Left ventricle myocardium inferior (tissue), 1 donor: ENCODE measurements at regions not wholly inside any gene's neighbourhood (a gene's known extent, or its start where the extent isn't known, plus 50 kb on each side); places are given as distances from the start of the nearest gene placed in this dataset.

Source experiments
- DNase-seq: peaks from one replicate; pipeline ENCODE4 v3.0.0-alpha.2; 2020
- H3K27ac ChIP-seq: fragments of 200-600 bp; replicated peaks from 2 replicates; pipeline ENCODE4 v1.8.0; 2021
- H3K27me3 ChIP-seq: fragments of 200-600 bp; 2 replicates; pipeline ENCODE4 v1.8.0; 2021; ENCODE audit warnings: low read depth
- H3K36me3 ChIP-seq: fragments of 200-600 bp; 2 replicates; pipeline ENCODE4 v1.8.0; 2021
- H3K4me1 ChIP-seq: fragments of 200-600 bp; 2 replicates; pipeline ENCODE4 v1.8.0; 2021
- H3K4me3 ChIP-seq: fragments of 200-600 bp; 2 replicates; pipeline ENCODE4 v1.8.0; 2021; ENCODE audit warnings: mild to moderate bottlenecking, moderate library complexity
- H3K9me3 ChIP-seq: fragments of 200-600 bp; replicated peaks from 2 replicates; pipeline ENCODE4 v1.8.0; 2021
- CTCF ChIP-seq: fragments of 200-600 bp; IDR thresholded peaks from 2 replicates; pipeline ENCODE4 v1.8.0; 2021; ENCODE audit warnings: antibody characterized with exemption, mild to moderate bottlenecking, borderline replicate concordance
- intact Hi-C: fragments of 100-400 bp; cut with micrococcal nuclease; formaldehyde crosslinking; loops from one replicate; pipeline ENCODE4 v1.11.0; 2022
- donor health status: DM: no; HTN: yes; CAD: no; lungs with severe emphysema.

DNA sequence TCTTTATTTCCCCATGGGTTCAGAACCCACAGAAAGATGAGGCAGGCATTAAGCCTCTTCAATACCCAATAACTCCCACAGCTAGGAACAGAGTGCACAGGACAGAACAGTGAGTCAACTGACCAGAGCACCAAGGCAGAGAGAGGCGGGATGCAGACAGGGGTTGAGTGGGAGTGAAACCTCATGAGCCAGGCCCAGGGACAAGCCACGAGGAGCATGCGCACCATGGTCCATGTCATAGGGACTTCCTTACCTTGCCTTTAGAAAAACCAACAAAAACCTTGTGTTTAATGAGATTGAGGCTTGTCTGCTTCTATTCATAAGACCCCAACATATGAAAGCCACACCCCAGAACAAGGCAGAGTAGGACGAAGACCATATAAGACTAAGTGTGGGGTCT is 330.6 kb downstream of the DEPDC1B start:
- H3K4me3 ChIP-seq: no peak overlapping the region
- no peak overlapping the region for H3K27ac ChIP-seq
- TF ChIP-seq CTCF: no peak
- no peaks in the 10 kb centered on the region for H3K9me3 ChIP-seq
- H3K4me1 ChIP-seq: no peaks in the 10 kb centered on the region
- no peaks in the 10 kb centered on the region for H3K27me3 ChIP-seq
- intact Hi-C loops: no loop called here
- no peak for DNase-seq
- H3K36me3 ChIP-seq: no peaks in the 10 kb centered on the region

DNA sequence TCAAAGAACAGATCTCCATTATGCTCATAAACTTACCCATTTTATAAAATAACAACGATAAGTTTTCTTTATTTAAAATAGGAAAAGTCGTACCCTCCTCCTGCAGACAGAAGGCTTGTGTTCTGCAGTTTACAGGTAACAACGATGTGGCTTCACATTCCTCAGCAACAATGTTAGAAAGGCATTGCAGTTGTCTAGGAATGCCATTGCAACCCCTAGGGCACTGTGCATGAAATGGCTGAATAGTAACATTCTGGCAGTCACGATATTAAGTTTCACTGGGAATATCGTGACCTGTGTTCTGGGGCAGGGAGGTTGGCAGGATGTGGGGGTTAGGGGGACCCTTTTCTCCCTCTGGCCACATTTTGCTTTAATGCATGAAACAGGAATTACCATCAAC is 331.9 kb downstream of the DEPDC1B start:
- Histone ChIP-seq H3K36me3 (no peaks in the 10 kb centered on the region), H3K27ac (no peak overlapping the region), H3K4me1 (no peaks in the 10 kb centered on the region), H3K9me3 (no peaks in the 10 kb centered on the region), H3K4me3 (no peak overlapping the region), H3K27me3 (no peaks in the 10 kb centered on the region)
- no peak for DNase-seq
- TF ChIP-seq CTCF: no peak
- intact Hi-C loops: no loop called here

DNA sequence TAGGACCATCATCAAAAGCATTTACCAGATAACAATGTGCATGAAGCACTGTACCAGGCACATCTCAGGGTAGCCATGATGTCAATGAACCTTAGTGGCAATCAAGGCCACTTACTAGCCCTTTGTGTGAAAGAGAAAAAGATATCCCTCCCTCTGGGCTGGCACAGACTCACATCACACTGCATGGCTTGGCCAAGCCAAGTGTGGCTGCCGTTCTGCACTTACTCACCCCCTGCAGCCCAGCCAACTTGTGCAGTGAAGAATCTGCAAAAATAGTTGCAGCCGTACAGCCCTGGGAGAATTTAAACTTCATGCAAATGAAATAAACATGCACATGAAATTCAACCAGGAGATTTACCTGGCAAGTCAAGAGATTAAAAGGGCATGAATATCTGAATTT is 333.5 kb downstream of the DEPDC1B start:
- H3K9me3 ChIP-seq: no peaks in the 10 kb centered on the region
- TF ChIP-seq CTCF: no peak
- H3K4me1 ChIP-seq: no peaks in the 10 kb centered on the region
- no peaks in the 10 kb centered on the region for H3K36me3 ChIP-seq
- no peaks in the 10 kb centered on the region for H3K27me3 ChIP-seq
- no peak for DNase-seq
- no peak overlapping the region for H3K4me3 ChIP-seq
- H3K27ac ChIP-seq: no peak overlapping the region
- intact Hi-C loops: no loop called here

DNA sequence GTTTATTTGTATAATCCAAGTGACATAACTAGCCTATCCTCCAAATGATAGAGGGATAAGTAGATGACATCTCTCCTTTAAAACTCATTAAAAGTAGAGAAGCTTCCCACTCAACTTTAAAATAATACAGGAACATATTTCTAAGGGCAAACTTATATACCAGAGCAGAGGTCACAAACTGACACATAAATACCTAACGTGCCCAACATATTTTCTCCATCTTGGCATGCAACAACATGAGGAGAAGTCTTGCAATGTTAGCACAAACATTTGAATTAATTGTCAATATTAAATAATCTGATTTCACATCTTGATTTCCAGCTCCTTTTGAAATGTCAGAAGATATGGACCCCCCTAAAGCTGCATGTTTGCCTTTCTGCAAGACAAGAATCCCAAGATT is 335.0 kb downstream of the DEPDC1B start:
- intact Hi-C loops: no loop called here
- Histone ChIP-seq H3K4me1 (no peaks in the 10 kb centered on the region), H3K36me3 (no peaks in the 10 kb centered on the region), H3K27me3 (no peaks in the 10 kb centered on the region), H3K4me3 (no peak overlapping the region), H3K27ac (no peak overlapping the region), H3K9me3 (no peaks in the 10 kb centered on the region)
- DNase-seq: no peak
- no peak for TF ChIP-seq CTCF

- Histone ChIP-seq H3K27me3 (no peaks in the 10 kb centered on the region), H3K27ac (no peak overlapping the region), H3K36me3 (no peaks in the 10 kb centered on the region), H3K9me3 (no peaks in the 10 kb centered on the region), H3K4me1 (no peaks in the 10 kb centered on the region), H3K4me3 (no peak overlapping the region)
- no peak for TF ChIP-seq CTCF
- no peak for DNase-seq
- intact Hi-C loops: no loop called here
Measured at GRCh38 chr5:60362158-60362557, 337.8 kb downstream of the DEPDC1B start.

- DNase-seq: no peak
- intact Hi-C loops: no loop called here
- Histone ChIP-seq H3K36me3 (no peaks in the 10 kb centered on the region), H3K27me3 (no peaks in the 10 kb centered on the region), H3K4me3 (no peak overlapping the region), H3K9me3 (no peaks in the 10 kb centered on the region), H3K4me1 (no peaks in the 10 kb centered on the region), H3K27ac (no peak overlapping the region)
- TF ChIP-seq CTCF: no peak
Measured at GRCh38 chr5:60360355-60360754, 339.6 kb downstream of the DEPDC1B start.
